ENCODE measurements at regions not wholly inside any gene's neighbourhood (a gene's known extent, or its start where the extent isn't known, plus 50 kb on each side); places are given as distances from the start of the nearest gene placed in this dataset.

- no peak for DNase-seq
Measured at GRCh38 chr22:49582678-49583077, 245.0 kb downstream of the BRD1 start.

- no peak for DNase-seq
Measured at GRCh38 chr22:49582181-49582580, 245.5 kb downstream of the BRD1 start.

GRCh38 chr22:49580024-49580423 is 247.6 kb downstream of the BRD1 start:
- DNase-seq: no peak

- no peak for DNase-seq
Measured at GRCh38 chr22:49577168-49578060, 250.3 kb downstream of the BRD1 start.

GRCh38 chr22:49576241-49577141 is 251.2 kb downstream of the BRD1 start:
- no peak for DNase-seq

GRCh38 chr22:49575703-49576081 is 252.0 kb downstream of the BRD1 start:
- DNase-seq: no peak

GRCh38 chr22:49574881-49575702 is 252.6 kb downstream of the BRD1 start:
- DNase-seq: no peak

GRCh38 chr22:49574205-49574880 is 253.3 kb downstream of the BRD1 start:
- no peak for DNase-seq

- no peak for DNase-seq
Measured at GRCh38 chr22:49573109-49573765, 254.4 kb downstream of the BRD1 start.

GRCh38 chr22:49571326-49571725 is 256.3 kb downstream of the BRD1 start:
- no peak for DNase-seq

GRCh38 chr22:49570032-49570848 is 257.4 kb downstream of the BRD1 start:
- no peak for DNase-seq

- no peak for DNase-seq
Measured at GRCh38 chr22:49569286-49570031, 258.2 kb downstream of the BRD1 start.

GRCh38 chr22:49568751-49569285 is 258.9 kb downstream of the BRD1 start:
- no peak for DNase-seq

GRCh38 chr22:49567899-49568750 is 259.5 kb downstream of the BRD1 start:
- no peak for DNase-seq

GRCh38 chr22:49566693-49567092 is 261.0 kb downstream of the BRD1 start:
- DNase-seq: no peak

- DNase-seq: no peak
Measured at GRCh38 chr22:49566141-49566541, 261.5 kb downstream of the BRD1 start.

- no peak for DNase-seq
Measured at GRCh38 chr22:49565516-49565855, 262.2 kb downstream of the BRD1 start.

- DNase-seq: no peak
Measured at GRCh38 chr22:49564666-49565515, 262.8 kb downstream of the BRD1 start.
